Ishikawa (cell line): ENCODE measurements at regions not wholly inside any gene's neighbourhood (a gene's known extent, or its start where the extent isn't known, plus 50 kb on each side); places are given as distances from the start of the nearest gene placed in this dataset.

Experiments
- CEBPB ChIP-seq: IDR thresholded peaks from 2 replicates; pipeline ENCODE4 v1.6.1; 2012
- EGR1 ChIP-seq: IDR thresholded peaks from 2 replicates; pipeline ENCODE4 v1.6.1; 2012
- EP300 ChIP-seq: IDR thresholded peaks from 2 replicates; pipeline ENCODE4 v1.6.1; 2012; ENCODE audit warnings: borderline replicate concordance
- NFIC ChIP-seq: IDR thresholded peaks from 2 replicates; pipeline ENCODE4 v1.6.1; 2012
- RAD21 ChIP-seq: IDR thresholded peaks from 2 replicates; pipeline ENCODE4 v1.6.1; 2012; ENCODE audit warnings: low read depth
- TAF1 ChIP-seq: IDR thresholded peaks from 2 replicates; pipeline ENCODE4 v1.6.1; 2012; ENCODE audit warnings: low read depth, mild to moderate bottlenecking
- TCF12 ChIP-seq: IDR thresholded peaks from 2 replicates; pipeline ENCODE4 v1.6.1; 2012; ENCODE audit warnings: low read depth
- TEAD4 ChIP-seq: IDR thresholded peaks from 2 replicates; pipeline ENCODE4 v1.6.1; 2012
- YY1 ChIP-seq: IDR thresholded peaks from 2 replicates; pipeline ENCODE4 v1.6.1; 2012; ENCODE audit warnings: low read depth
- TF ChIP-seq, protein P1 (sequence below): IDR thresholded peaks from 2 replicates; pipeline ENCODE4 v1.6.1; 2012; ENCODE audit warnings: low read depth, mild to moderate bottlenecking
- TF ChIP-seq, protein P2 (sequence below): IDR thresholded peaks from 2 replicates; pipeline ENCODE4 v1.6.1; 2012
- TF ChIP-seq, protein P3 (sequence below): IDR thresholded peaks from 2 replicates; pipeline ENCODE4 v1.6.1; 2012

DNA sequence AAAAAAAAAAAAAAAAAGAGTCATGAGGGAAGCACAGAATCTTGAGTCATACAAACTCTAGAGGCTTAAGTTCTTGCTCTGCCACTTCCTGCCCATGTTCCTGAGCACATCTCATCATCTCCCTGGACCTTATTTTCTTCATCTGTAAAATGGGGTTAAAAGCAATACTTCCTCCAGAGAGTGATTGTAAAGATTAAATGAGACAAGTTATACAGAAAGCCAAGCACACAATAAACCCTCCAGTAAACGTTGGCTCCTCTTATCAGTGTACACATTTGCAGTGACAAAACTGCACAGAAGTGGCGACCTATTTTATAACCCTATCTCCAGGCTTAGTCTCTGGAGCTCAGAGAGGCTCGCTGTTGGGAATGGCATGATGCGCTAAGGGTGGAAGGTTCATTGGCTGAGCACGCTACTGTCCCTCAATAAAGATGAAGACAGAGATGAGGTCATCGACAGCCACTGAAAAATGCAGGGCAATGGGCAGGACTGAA lies 82.1 kb downstream of the RRAGC start:
- no peak for TF ChIP-seq YY1
- TF ChIP-seq, protein P1, sequence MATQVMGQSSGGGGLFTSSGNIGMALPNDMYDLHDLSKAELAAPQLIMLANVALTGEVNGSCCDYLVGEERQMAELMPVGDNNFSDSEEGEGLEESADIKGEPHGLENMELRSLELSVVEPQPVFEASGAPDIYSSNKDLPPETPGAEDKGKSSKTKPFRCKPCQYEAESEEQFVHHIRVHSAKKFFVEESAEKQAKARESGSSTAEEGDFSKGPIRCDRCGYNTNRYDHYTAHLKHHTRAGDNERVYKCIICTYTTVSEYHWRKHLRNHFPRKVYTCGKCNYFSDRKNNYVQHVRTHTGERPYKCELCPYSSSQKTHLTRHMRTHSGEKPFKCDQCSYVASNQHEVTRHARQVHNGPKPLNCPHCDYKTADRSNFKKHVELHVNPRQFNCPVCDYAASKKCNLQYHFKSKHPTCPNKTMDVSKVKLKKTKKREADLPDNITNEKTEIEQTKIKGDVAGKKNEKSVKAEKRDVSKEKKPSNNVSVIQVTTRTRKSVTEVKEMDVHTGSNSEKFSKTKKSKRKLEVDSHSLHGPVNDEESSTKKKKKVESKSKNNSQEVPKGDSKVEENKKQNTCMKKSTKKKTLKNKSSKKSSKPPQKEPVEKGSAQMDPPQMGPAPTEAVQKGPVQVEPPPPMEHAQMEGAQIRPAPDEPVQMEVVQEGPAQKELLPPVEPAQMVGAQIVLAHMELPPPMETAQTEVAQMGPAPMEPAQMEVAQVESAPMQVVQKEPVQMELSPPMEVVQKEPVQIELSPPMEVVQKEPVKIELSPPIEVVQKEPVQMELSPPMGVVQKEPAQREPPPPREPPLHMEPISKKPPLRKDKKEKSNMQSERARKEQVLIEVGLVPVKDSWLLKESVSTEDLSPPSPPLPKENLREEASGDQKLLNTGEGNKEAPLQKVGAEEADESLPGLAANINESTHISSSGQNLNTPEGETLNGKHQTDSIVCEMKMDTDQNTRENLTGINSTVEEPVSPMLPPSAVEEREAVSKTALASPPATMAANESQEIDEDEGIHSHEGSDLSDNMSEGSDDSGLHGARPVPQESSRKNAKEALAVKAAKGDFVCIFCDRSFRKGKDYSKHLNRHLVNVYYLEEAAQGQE: no peak
- no peak for TF ChIP-seq EGR1
- no peak for TF ChIP-seq NFIC
- TF ChIP-seq, protein P2, sequence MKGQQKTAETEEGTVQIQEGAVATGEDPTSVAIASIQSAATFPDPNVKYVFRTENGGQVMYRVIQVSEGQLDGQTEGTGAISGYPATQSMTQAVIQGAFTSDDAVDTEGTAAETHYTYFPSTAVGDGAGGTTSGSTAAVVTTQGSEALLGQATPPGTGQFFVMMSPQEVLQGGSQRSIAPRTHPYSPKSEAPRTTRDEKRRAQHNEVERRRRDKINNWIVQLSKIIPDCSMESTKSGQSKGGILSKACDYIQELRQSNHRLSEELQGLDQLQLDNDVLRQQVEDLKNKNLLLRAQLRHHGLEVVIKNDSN: no peak
- TF ChIP-seq, protein P3, sequence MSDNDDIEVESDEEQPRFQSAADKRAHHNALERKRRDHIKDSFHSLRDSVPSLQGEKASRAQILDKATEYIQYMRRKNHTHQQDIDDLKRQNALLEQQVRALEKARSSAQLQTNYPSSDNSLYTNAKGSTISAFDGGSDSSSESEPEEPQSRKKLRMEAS: no peak
- no peak for TF ChIP-seq EP300
- TF ChIP-seq TAF1: no peak
- no peak for TF ChIP-seq CEBPB
- TF ChIP-seq RAD21: no peak
- TF ChIP-seq TEAD4: no peak
- no peak for TF ChIP-seq TCF12
